ENCODE measurements at regions not wholly inside any gene's neighbourhood (a gene's known extent, or its start where the extent isn't known, plus 50 kb on each side); places are given as distances from the start of the nearest gene placed in this dataset.

DNA sequence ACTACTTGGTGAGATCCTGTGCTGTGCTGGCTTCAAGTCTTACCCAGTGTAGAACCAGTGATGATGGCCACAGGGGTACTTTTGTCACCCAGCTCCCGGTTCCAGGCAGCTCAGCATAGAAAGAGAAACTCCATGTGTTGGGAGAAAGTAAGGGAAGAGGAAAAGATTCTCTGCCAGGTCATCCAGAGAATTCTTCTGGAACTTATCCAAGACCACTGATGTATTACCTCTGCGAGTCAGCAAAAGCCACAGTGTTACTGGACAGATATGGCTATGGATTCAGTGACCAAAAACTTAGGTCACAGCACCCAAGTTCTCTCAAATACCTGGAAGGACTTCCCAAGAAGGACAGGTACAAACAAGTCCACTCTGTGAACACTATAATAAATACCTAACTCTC is 399.5 kb upstream of the MIR17HG start:
- TF ChIP-seq POLR2AphosphoS5 (IDR thresholded peaks at IDR 0.05; ENCODE audit: borderline replicate concordance, low read depth, low read length) (no peak), EZH2 (IDR thresholded peaks at IDR 0.05) (no peak), FOXP2 (optimal IDR thresholded peaks at IDR 0.05; ENCODE audit: control extremely low read depth, extremely low read length, insufficient read depth) (no peak)
